Effector memory CD4-positive, alpha-beta T cell (primary cell): ENCODE measurements at regions not wholly inside any gene's neighbourhood (a gene's known extent, or its start where the extent isn't known, plus 50 kb on each side); places are given as distances from the start of the nearest gene placed in this dataset.
"Not testable (repeated sequence)": the region's sequence is repeated elsewhere in the genome, so short reads cannot be mapped to it uniquely, and the experiment has no call there.

Experiments used
- DNase-seq, 3 donors: peaks; one replicate each; pipeline ENCODE4 v3.0.0-alpha.2; 2020
- H3K27ac ChIP-seq: 2 replicates; pipeline ENCODE4 v1.7.0; 2013; ENCODE audit warnings: mild to moderate bottlenecking, low read length, moderate library complexity; ENCODE audit not compliant: insufficient read depth, poor library complexity, severe bottlenecking
- H3K27me3 ChIP-seq: replicated peaks from 2 replicates; pipeline ENCODE4 v1.7.0; 2013; ENCODE audit warnings: mild to moderate bottlenecking, low read length; ENCODE audit not compliant: insufficient read depth, control insufficient read depth, poor library complexity, severe bottlenecking
- H3K36me3 ChIP-seq: 2 replicates; pipeline ENCODE4 v1.7.0; 2013; ENCODE audit warnings: mild to moderate bottlenecking, low read length, moderate library complexity; ENCODE audit not compliant: control insufficient read depth, insufficient read depth
- H3K4me1 ChIP-seq: 2 replicates; pipeline ENCODE4 v1.7.0; 2013; ENCODE audit warnings: low read length, mild to moderate bottlenecking; ENCODE audit not compliant: control insufficient read depth, insufficient read depth, poor library complexity, severe bottlenecking
- H3K4me3 ChIP-seq: 2 replicates; pipeline ENCODE4 v1.7.0; 2013; ENCODE audit warnings: low read length, low read depth, mild to moderate bottlenecking; ENCODE audit not compliant: insufficient read depth, poor library complexity, severe bottlenecking
- H3K9me3 ChIP-seq: 2 replicates; pipeline ENCODE4 v1.7.0; 2013; ENCODE audit warnings: mild to moderate bottlenecking, low read length, moderate library complexity; ENCODE audit not compliant: control insufficient read depth

DNA sequence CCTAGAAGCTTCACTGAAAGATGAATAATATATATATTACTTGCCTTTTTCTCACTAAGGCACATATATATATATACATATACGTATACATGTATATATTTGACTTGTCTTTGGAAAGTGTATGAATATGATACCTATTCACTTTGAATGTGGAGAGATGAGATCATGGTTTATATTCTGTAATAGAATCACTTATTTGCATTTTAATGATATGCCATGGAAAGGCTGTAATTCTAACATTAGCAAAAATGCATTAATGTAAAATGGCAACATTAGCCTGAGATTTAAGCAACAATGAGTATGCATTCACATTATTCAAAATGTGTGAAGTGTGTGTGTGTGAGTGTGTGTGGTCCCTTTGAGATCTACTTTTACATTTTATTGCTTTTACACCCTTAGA lies 54.5 kb upstream of the PRKD1 start:
- no peaks in the 10 kb centered on the region for H3K36me3 ChIP-seq
- H3K4me1 ChIP-seq, result no peaks in the 10 kb centered on the region
- H3K27ac ChIP-seq, result no peak overlapping the region
- no peak overlapping the region for H3K4me3 ChIP-seq
- H3K9me3 ChIP-seq, result no peaks in the 10 kb centered on the region
- H3K27me3 ChIP-seq, result no peaks in the 10 kb centered on the region
- DNase-seq, result no peak

DNA sequence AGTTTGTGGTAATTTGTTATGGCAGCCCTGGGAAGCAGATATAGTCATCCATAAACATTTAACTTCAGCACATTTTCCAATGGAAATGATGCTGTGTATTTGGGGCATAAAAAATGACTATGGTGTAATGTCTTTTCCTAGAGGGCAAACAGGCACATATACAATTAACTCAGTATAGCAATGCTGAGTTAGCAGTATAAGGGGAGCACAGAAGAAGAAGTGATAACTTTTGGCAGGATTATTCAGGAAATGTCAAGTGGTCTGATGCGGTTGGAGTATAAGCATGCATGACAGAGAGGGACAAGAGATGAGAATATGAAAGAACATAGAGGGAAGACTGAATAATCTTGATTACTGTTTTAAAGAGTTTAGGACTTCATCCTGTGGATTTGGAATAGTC lies 55.3 kb upstream of the PRKD1 start:
- no peaks in the 10 kb centered on the region for H3K9me3 ChIP-seq
- no peaks in the 10 kb centered on the region for H3K27me3 ChIP-seq
- no peak for DNase-seq
- H3K4me3 ChIP-seq, result no peak overlapping the region
- no peaks in the 10 kb centered on the region for H3K4me1 ChIP-seq
- H3K36me3 ChIP-seq, result no peaks in the 10 kb centered on the region
- no peak overlapping the region for H3K27ac ChIP-seq

DNA sequence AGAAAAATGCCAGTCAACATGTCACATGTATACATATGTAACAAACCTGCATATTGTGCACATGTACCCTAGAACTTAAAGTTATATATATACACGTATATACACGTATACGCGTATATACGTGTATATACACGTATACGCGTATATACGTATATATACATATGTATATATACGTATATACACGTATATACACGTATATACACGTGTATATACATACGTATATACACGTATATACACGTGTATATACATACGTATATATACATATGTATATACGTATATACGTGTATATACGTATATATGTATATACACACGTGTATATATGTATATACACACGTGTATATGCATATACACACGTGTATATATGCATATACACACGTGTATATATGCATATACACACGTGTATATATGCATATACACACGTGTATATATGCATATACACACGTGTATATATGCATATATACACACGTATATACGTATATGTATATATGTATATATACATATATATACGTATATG lies 62.8 kb upstream of the PRKD1 start:
- DNase-seq, H3K9me3 ChIP-seq, H3K4me1 ChIP-seq, H3K27me3 ChIP-seq, H3K36me3 ChIP-seq, H3K27ac ChIP-seq, H3K4me3 ChIP-seq: not testable (repeated sequence)

DNA sequence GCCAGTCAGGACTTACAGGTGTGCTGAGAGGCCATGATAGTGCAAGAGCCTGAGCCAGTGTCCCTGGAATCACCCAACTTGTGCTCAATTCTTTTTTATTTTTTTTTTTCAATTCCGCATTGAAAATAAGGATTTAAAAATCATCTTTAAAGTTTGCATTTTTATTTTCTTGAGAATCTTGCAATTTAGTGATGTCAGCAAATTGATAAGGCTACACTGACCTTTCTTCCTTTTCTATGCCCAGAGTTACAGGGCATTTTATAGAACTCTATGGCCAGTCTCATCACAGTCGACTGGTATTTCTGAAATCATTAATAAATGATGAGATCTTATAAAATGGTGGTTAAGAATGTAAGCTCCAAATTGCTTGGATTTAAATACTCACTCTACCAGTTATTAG lies 63.3 kb upstream of the PRKD1 start:
- Histone ChIP-seq H3K9me3 (no peaks in the 10 kb centered on the region), H3K36me3 (no peaks in the 10 kb centered on the region)

DNA sequence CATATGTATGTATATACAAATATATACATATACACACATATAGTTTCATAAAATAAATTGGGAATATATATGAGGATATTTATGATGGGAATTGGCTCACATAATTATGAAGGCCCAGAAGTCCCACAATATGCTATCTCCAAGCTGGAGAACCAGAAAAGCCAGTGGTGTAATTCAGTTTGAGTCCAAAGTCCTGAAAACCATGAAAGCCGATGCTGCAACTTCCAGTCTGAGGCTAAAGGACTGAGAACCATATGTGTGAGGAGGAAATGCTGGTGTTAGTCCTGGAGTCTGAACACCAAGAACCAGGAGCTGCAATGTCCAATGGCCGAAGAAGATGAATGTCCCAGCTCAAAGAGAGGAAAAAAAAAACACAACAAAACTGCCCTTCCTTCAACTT lies 65.5 kb upstream of the PRKD1 start:
- Histone ChIP-seq H3K27ac (no peak overlapping the region), H3K4me1 (no peaks in the 10 kb centered on the region), H3K36me3 (no peaks in the 10 kb centered on the region), H3K4me3 (no peak overlapping the region), H3K9me3 (no peaks in the 10 kb centered on the region), H3K27me3 (no peaks in the 10 kb centered on the region)
- DNase-seq, result no peak

More for the DNA sequence above, 63.3 kb upstream of the PRKD1 start:
- Histone ChIP-seq H3K27me3 (no peaks in the 10 kb centered on the region), H3K4me1 (no peaks in the 10 kb centered on the region), H3K27ac (no peak overlapping the region), H3K4me3 (no peak overlapping the region)
- DNase-seq, result no peak

DNA sequence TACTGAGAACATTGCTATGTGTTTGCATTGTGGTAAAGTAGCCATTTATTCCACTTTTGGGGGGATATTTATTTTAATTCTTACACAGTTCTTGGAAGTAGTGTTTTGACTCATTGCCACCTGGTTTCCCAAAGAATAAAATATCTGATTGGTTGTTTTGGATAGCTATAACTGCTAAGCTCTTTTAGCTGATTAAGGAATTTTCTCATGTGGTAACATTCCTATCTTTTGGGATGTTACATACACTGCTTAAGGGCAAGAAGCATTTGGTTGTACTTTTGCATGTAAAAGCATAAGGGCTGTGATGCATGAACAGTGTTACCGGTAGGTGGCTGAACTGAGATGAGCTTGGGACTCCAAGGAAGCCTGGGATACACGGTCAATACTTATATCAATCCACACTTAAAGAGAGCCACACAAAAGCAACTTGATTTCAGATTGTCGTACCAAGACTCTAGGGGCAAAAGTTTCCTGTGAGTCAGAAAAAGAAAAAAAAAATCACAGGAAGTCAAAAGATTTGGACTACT lies 71.4 kb upstream of the PRKD1 start:
- Histone ChIP-seq H3K27ac (no peak overlapping the region), H3K4me1 (no peaks in the 10 kb centered on the region), H3K9me3 (no peaks in the 10 kb centered on the region), H3K27me3 (no peaks in the 10 kb centered on the region), H3K4me3 (no peak overlapping the region), H3K36me3 (no peaks in the 10 kb centered on the region)
- DNase-seq, result no peak

DNA sequence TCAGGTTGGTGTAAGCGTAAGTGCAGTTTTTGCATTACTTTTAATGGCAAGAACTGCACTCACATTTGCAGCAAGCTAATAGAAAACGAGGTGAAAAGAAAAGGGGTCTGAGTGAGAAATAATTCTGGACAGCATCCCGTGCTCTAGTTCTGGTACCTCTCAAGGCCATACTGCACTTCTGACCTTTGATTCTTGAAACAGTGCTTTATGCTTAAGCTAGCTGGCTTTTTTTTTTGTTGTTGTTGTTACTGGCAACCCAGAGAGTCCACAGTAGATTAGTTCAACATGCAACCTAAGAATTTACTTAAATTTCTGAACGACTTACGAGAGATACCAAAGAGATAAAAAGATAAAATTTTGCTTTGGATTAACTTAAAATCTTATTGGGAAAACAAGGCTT lies 75.2 kb upstream of the PRKD1 start:
- Histone ChIP-seq H3K9me3 (peaks cover 5% of the 10 kb centered on the region), H3K27me3 (no peaks in the 10 kb centered on the region), H3K27ac (no peak overlapping the region), H3K36me3 (no peaks in the 10 kb centered on the region), H3K4me3 (no peak overlapping the region), H3K4me1 (no peaks in the 10 kb centered on the region)
- DNase-seq, result no peak

DNA sequence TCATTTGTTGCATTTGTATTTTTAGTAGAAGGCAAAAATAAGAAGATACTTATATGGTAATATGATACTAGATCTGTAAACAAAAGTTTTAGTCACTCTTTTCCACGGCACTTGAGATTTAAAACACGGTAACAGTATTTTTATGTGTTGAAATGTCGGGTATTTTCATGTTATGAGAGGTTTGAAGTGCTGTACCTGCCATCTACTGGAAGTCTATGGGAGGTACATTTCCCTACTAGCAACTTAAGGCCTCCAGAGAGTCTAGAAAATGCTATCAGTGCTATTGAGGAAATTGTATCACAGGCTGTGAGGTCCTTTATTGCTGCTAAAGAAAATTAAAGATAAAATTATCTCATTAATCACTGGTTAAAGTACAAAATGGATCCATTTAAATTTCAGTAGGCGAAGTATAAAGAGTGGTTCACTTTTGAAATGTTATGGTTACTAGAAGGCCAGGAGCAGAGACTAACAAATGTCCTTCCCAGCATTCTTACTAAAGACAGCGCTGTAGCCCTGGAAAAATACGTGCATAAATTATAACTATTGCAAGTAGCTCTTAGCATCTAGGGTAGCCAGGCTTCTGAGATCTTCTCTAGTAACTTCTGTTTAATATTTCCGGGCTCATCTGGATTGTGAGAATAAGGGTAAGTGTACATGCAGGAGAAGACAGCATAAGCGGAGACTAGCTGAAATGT lies 77.6 kb upstream of the PRKD1 start:
- Histone ChIP-seq H3K27me3 (no peaks in the 10 kb centered on the region), H3K4me1 (no peaks in the 10 kb centered on the region), H3K27ac (no peak overlapping the region), H3K9me3 (peaks cover 5% of the 10 kb centered on the region), H3K4me3 (no peak overlapping the region), H3K36me3 (no peaks in the 10 kb centered on the region)
- DNase-seq, result no peak

DNA sequence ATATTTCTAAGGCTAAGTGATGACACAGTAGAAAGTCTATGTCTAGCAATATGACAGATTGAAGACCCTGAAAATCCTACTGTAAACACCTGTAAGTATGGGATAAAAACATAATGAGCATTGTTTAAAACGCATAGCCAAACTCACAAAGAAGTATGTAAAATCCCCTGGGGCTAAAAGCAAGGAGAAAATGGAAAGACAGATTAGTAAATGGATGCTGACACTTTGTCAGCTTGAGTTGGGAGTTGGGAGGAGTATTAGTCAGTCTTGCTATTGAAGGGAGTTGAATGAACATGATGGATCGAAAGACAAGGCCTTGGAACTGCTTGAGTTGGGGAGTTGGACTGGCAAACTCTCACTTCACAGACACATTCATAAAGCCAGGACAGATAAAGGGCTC lies 79.0 kb upstream of the PRKD1 start:
- no peaks in the 10 kb centered on the region for H3K36me3 ChIP-seq
- H3K9me3 ChIP-seq, result peaks cover 5% of the 10 kb centered on the region
- no peaks in the 10 kb centered on the region for H3K27me3 ChIP-seq
- H3K4me1 ChIP-seq, result no peaks in the 10 kb centered on the region
- no peak overlapping the region for H3K4me3 ChIP-seq
- no peak for DNase-seq
- H3K27ac ChIP-seq, result no peak overlapping the region

DNA sequence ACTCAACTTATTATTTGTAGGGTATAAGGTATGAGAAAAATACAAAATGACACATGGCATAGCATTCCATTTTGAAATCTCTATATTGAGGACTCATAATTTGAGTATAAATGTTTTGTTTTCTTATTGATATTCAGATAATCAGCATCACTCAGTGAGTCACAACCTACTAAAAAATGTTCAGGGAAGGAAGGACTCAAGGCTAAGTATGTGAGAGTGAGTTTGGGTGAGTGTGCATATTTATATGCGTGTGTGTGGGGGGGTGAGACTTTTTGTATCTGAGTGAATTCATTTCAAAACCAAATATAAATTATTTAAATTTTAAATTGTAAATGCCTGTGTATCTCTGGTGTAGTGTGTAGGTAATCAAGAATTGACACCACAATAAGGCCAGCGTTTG lies 87.8 kb upstream of the PRKD1 start:
- DNase-seq, result no peak
- no peaks in the 10 kb centered on the region for H3K27me3 ChIP-seq
- no peaks in the 10 kb centered on the region for H3K9me3 ChIP-seq
- H3K4me3 ChIP-seq, result no peak overlapping the region
- H3K27ac ChIP-seq, result no peak overlapping the region
- no peaks in the 10 kb centered on the region for H3K36me3 ChIP-seq
- no peaks in the 10 kb centered on the region for H3K4me1 ChIP-seq
